NCI-H2081 (cell line): ENCODE measurements at regions not wholly inside any gene's neighbourhood (a gene's known extent, or its start where the extent isn't known, plus 50 kb on each side); places are given as distances from the start of the nearest gene placed in this dataset.

Experiments used
- DNase-seq, 2 experiments: peaks; one replicate each; lab custom pipeline; 2025; lab: John Stamatoyannopoulos, UW

GRCh38 chr13:34320084-34320483, 502.1 kb downstream of the RFC3 start:
- DNase-seq, result no peak

GRCh38 chr13:34322014-34322742, 504.2 kb downstream of the RFC3 start:
- no peak for DNase-seq

GRCh38 chr13:34322743-34323074, 504.8 kb downstream of the RFC3 start:
- DNase-seq, result no peak

GRCh38 chr13:34335014-34336007, 517.4 kb downstream of the RFC3 start:
- peak in 1 of 2 experiments; percentile 16 for DNase-seq

- DNase-seq, result peak in 1 of 2 experiments; percentile 7
Observed at GRCh38 chr13:34338102-34338501, 520.2 kb downstream of the RFC3 start.

GRCh38 chr13:34340534-34340933, 522.6 kb downstream of the RFC3 start:
- no peak for DNase-seq

- no peak for DNase-seq
Observed at GRCh38 chr13:34343413-34343940, 525.5 kb downstream of the RFC3 start.

- DNase-seq, result no peak
Observed at GRCh38 chr13:34344816-34345215, 526.9 kb downstream of the RFC3 start.

GRCh38 chr13:34345258-34345965, 527.5 kb downstream of the RFC3 start:
- DNase-seq, result peak; percentile 35 to 73

GRCh38 chr13:34346626-34347025, 528.7 kb downstream of the RFC3 start:
- no peak for DNase-seq

GRCh38 chr13:34347784-34348573, 530.0 kb downstream of the RFC3 start:
- DNase-seq, result peak in 1 of 2 experiments; percentile 32

- no peak for DNase-seq
Observed at GRCh38 chr13:34349091-34349722, 531.3 kb downstream of the RFC3 start.

- DNase-seq, result no peak
Observed at GRCh38 chr13:34350671-34351070, 532.7 kb downstream of the RFC3 start.

GRCh38 chr13:34351134-34351533, 533.2 kb downstream of the RFC3 start:
- no peak for DNase-seq

- no peak for DNase-seq
Observed at GRCh38 chr13:34352958-34353357, 535.0 kb downstream of the RFC3 start.

GRCh38 chr13:34356686-34357434, 538.9 kb downstream of the RFC3 start:
- DNase-seq, result no peak

- DNase-seq, result no peak
Observed at GRCh38 chr13:34357435-34358232, 539.7 kb downstream of the RFC3 start.

GRCh38 chr13:34358811-34359513, 541.0 kb downstream of the RFC3 start:
- peak in 1 of 2 experiments; percentile 28 for DNase-seq

GRCh38 chr13:34360702-34361101, 542.8 kb downstream of the RFC3 start:
- no peak for DNase-seq
